ENCODE measurements at regions not wholly inside any gene's neighbourhood (a gene's known extent, or its start where the extent isn't known, plus 50 kb on each side); places are given as distances from the start of the nearest gene placed in this dataset.
A peak's percentile ranks its signal among the peaks of the same experiment; 100 is the strongest.

DNA sequence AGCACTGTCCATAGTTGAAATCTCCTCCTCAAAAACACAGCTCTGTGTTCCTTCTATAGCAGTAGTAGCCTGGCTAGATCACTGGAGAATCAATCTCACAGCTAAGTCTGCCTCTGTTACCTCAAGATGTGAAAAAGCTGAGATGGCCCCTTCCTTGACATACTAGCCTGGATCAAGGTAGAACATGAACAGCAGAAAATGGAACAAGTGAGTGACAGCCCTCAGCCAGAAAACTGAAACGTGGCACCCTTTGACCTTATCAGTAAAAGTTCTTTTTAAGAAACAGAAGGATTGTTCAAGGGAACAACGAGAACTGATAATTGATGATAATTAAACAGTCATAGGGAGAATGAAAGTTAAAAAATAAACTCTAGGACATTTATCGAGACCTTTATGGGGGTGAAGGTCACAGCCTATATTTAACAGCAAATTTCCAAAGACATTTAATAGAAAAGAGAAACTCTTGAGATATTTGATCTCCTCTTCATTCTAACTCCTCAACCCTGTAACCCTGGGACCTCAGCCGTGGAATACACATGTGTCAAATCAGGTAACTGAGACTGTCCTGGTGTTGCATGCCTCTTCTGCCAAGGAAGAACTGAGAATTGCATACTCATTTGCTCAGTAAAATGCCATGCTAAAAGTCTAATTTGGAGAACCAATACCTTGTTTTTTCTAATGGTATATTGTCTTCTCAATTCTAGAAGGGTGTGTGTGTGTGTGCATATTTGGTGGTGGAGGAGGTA is 258.0 kb upstream of the ATP2B1 start:
- H3K4me1 ChIP-seq = no peaks in the 10 kb centered on the region
- no peaks in the 10 kb centered on the region for H3K9me3 ChIP-seq
- H3K36me3 ChIP-seq = no peaks in the 10 kb centered on the region
- no peak overlapping the region for H3K4me3 ChIP-seq
- no peak overlapping the region for H3K27ac ChIP-seq
- TF ChIP-seq, protein P1, sequence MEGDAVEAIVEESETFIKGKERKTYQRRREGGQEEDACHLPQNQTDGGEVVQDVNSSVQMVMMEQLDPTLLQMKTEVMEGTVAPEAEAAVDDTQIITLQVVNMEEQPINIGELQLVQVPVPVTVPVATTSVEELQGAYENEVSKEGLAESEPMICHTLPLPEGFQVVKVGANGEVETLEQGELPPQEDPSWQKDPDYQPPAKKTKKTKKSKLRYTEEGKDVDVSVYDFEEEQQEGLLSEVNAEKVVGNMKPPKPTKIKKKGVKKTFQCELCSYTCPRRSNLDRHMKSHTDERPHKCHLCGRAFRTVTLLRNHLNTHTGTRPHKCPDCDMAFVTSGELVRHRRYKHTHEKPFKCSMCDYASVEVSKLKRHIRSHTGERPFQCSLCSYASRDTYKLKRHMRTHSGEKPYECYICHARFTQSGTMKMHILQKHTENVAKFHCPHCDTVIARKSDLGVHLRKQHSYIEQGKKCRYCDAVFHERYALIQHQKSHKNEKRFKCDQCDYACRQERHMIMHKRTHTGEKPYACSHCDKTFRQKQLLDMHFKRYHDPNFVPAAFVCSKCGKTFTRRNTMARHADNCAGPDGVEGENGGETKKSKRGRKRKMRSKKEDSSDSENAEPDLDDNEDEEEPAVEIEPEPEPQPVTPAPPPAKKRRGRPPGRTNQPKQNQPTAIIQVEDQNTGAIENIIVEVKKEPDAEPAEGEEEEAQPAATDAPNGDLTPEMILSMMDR (IDR thresholded peaks at IDR 0.05) = no peak
- no peak for TF ChIP-seq POLR2A (IDR thresholded peaks at IDR 0.05)
- no peaks in the 10 kb centered on the region for H3K27me3 ChIP-seq
- ATAC-seq = no peak
- intact Hi-C loops (cut with DNase I) = loop anchor here in 1 of 10 donors (10.0 kb wide), 1 partner anchor 952 kb away; no protein-coding TSS in a partner anchor
- DNase-seq = no peak
- WGBS, 4 donors = 85 to 91% (median 88%) methylated on average over 4 of the region's 4 CpGs

- DNase-seq = no peak
- intact Hi-C loops (cut with DNase I) = loop anchor here in 1 of 10 donors (10.0 kb wide), 1 partner anchor 951 kb away; no protein-coding TSS in a partner anchor
- Histone ChIP-seq H3K27ac (no peak overlapping the region), H3K9me3 (no peaks in the 10 kb centered on the region), H3K36me3 (no peaks in the 10 kb centered on the region), H3K4me3 (no peak overlapping the region), H3K27me3 (no peaks in the 10 kb centered on the region), H3K4me1 (no peaks in the 10 kb centered on the region)
- TF ChIP-seq, protein P1 (IDR thresholded peaks at IDR 0.05) = no peak
- TF ChIP-seq POLR2A (IDR thresholded peaks at IDR 0.05) = no peak
- ATAC-seq = no peak
- WGBS, 4 donors = 77 to 82% (median 79%) methylated on average over 2 of the region's 2 CpGs
These were observed 257.4 kb upstream of the ATP2B1 start for GRCh38 chr12:89965993-89966392.

- Histone ChIP-seq H3K4me3 (no peak overlapping the region), H3K9me3 (no peaks in the 10 kb centered on the region), H3K27ac (no peak overlapping the region), H3K36me3 (no peaks in the 10 kb centered on the region), H3K4me1 (peaks cover 0 to 8% (median 0%) of the 10 kb centered on the region in 12 donors), H3K27me3 (no peaks in the 10 kb centered on the region)
- ATAC-seq (no peak), DNase-seq (no peak)
- TF ChIP-seq POLR2A (IDR thresholded peaks at IDR 0.05) = no peak
- TF ChIP-seq, protein P1 (IDR thresholded peaks at IDR 0.05) = peak in 3 of 12 donors; percentile 9 to 29 (median 15)
- WGBS, 4 donors = 86 to 88% (median 88%) methylated on average over 4 of the region's 4 CpGs
- intact Hi-C loops (cut with DNase I) = loop anchor here in 1 of 10 donors (10.0 kb wide), 1 partner anchor 948 kb away; no protein-coding TSS in a partner anchor
These were observed 254.0 kb upstream of the ATP2B1 start for GRCh38 chr12:89962648-89963047.

DNA sequence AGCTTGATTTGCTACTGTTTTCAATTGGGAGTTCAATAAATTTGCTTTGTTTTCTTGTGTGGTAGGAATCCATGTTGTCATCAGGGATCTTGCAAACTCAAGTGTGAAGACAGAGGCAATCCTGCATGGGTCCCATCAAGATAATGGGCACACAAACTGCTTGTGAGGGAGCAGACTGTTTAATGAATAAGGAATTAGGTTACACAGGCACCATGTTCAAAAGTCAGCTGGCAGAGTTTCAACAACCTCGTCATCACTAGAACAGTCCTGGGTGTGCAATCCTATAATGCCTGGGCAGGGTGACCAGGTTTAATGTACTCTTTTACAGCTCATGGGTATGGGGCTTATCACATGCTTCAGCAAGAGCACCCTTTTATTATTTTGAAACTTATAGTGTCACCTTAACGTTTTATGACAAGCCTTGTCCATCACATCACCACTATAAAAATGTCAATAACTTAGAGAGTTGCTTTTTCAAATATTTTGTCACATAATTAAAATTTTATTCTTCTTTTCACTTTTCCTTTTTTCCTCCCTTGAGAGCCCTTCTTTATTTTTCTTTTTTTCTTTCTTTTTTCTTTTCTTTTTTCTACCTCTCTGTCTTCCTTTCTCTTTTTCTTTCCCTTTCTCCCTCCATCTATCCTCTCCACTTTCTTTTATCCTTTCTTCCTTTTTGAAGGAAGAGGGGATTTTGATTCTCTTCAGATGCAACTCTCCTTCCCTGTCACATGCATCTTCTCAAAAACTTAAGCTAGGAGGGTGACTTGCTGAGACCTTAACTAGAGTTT is 252.2 kb upstream of the ATP2B1 start:
- no peak for TF ChIP-seq POLR2A (IDR thresholded peaks at IDR 0.05)
- TF ChIP-seq, protein P1 (IDR thresholded peaks at IDR 0.05) = no peak
- Histone ChIP-seq H3K36me3 (no peaks in the 10 kb centered on the region), H3K4me1 (peaks cover 0 to 8% (median 0%) of the 10 kb centered on the region in 12 donors), H3K4me3 (no peak overlapping the region), H3K27me3 (no peaks in the 10 kb centered on the region), H3K9me3 (no peaks in the 10 kb centered on the region), H3K27ac (no peak overlapping the region)
- DNase-seq (no peak), ATAC-seq (no peak)
- 54 to 73% (median 62%) methylated on average over 2 of the region's 2 CpGs for WGBS, 4 donors
- intact Hi-C loops (cut with DNase I) = loop anchor here in 1 of 10 donors (10.0 kb wide), 1 partner anchor 946 kb away; no protein-coding TSS in a partner anchor

Measured in heart left ventricle (tissue), 16 donors.